IPS-18c (cell line): ENCODE measurements at regions not wholly inside any gene's neighbourhood (a gene's known extent, or its start where the extent isn't known, plus 50 kb on each side); places are given as distances from the start of the nearest gene placed in this dataset.
A peak's percentile ranks its signal among the peaks of the same experiment; 100 is the strongest.
"Not testable (repeated sequence)": the region's sequence is repeated elsewhere in the genome, so short reads cannot be mapped to it uniquely, and the experiment has no call there.

Experiments used
- H3K4me3 ChIP-seq: 2 replicates; pipeline ENCODE4 v1.7.0; 2013; ENCODE audit warnings: low read depth, mild to moderate bottlenecking, low read length, moderate library complexity; ENCODE audit not compliant: insufficient read depth
- H3K9me3 ChIP-seq: one replicate; pipeline ENCODE4 v1.6.1; 2013; ENCODE audit warnings: mild to moderate bottlenecking, low read length, moderate library complexity; ENCODE audit not compliant: control insufficient read depth, insufficient read depth

DNA sequence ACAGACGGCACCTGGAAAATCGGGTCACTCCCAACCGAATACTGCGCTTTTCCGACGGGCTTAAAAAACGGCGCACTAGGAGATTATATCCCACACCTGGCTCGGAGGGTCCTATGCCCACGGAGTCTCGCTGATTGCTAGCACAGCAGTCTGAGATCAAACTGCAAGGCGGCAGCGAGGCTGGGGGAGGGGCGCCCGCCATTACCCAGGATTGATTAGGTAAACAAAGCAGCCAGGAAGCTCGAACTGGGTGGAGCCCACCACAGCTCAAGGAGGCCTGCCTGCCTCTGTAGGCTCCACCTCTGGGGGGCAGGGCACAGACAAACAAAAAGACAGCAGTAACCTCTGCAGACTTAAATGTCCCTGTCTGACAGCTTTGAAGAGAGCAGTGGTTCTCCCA lies 64.5 kb downstream of the SLC30A10 start:
- not testable (repeated sequence) for H3K9me3 ChIP-seq, H3K4me3 ChIP-seq

GRCh38 chr1:219862366-219862765 lies 66.0 kb downstream of the SLC30A10 start:
- Histone ChIP-seq H3K4me3 (no peak overlapping the region), H3K9me3 (no peaks in the 10 kb centered on the region)

DNA sequence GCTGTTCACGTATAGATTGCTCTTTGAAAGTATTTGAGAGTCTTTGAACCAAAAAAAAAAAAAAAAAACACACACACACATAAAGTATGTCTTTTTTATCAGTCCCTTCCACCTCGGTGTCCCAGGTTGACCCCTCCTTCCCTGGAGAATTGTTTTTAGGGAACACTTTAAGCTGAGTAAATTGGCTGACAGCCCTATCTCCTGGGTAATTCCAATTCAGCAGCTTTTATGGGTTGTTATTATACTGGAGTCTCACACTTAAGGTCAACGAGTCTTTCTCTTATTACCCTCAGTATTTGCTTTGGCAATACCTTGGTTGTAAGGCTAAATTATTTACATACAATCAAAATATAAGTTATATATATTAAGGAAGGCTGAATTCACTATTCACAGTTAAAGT lies 69.4 kb downstream of the SLC30A10 start:
- no peaks in the 10 kb centered on the region for H3K9me3 ChIP-seq

GRCh38 chr1:219847215-219847855 lies 81.0 kb downstream of the SLC30A10 start:
- Histone ChIP-seq H3K9me3 (no peaks in the 10 kb centered on the region), H3K4me3 (no peak overlapping the region)

More for the DNA sequence above, 69.4 kb downstream of the SLC30A10 start:
- H3K4me3 ChIP-seq = no peak overlapping the region

- peak overlapping the region; percentile 31 for H3K4me3 ChIP-seq
These were observed 88.8 kb downstream of the SLC30A10 start for GRCh38 chr1:219839595-219839994.

DNA sequence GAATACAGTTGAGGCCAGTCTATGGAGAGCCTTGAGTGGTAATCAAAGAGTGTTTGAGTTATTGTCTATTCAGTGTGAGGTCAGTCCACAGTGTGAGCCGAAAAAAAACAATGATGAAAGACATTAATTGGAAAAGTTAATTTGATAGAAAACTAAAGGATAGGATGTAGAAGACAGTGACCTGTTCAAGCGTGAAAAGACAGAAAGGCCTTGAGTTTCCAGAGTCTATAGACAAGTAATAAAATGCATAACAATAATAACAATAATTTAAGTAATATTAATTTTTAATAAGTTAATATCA lies 90.4 kb downstream of the SLC30A10 start:
- Histone ChIP-seq H3K9me3 (no peaks in the 10 kb centered on the region), H3K4me3 (no peak overlapping the region)

More at GRCh38 chr1:219839595-219839994, 88.8 kb downstream of the SLC30A10 start:
- not testable (repeated sequence) for H3K9me3 ChIP-seq

DNA sequence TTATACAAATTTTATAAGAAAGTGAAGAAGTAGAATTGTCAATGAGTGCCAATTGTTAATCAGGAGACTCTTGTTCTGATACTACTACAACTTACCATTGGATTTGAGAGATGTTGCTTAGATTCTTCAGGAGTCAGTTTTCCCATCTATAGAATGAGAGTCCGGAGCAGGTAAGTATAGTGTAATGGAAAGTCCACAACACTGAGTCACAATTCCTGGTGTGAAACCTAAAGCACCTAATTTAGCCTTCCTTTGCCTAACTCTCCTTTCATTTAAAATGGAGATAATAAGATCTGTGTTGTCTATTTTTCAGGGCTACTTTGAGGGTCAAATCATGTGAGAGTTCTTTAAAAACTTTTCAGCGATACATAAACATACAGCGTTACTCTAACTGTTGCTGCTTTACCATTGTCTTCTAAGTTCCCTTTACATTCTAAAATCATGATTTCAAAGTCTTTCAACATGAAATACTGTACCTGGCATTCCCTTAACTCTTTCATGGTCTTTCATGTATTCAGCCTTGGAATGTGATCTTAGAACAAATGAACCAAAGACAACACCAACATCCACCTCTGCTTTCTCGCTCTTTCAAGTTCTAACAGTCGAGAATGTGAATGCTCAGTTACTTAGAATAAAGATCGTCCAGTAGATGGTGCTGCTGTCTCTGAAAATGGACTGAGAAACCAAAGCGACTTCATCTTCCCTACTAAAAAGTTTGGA lies 90.9 kb downstream of the SLC30A10 start:
- no peak overlapping the region for H3K4me3 ChIP-seq
- no peaks in the 10 kb centered on the region for H3K9me3 ChIP-seq

GRCh38 chr1:219834314-219834917 lies 93.9 kb downstream of the SLC30A10 start:
- no peaks in the 10 kb centered on the region for H3K9me3 ChIP-seq
- H3K4me3 ChIP-seq = no peak overlapping the region

- H3K9me3 ChIP-seq = no peaks in the 10 kb centered on the region
- H3K4me3 ChIP-seq = no peak overlapping the region
These were observed 95.0 kb downstream of the SLC30A10 start for GRCh38 chr1:219833214-219833815.

- Histone ChIP-seq H3K4me3 (no peak overlapping the region), H3K9me3 (no peaks in the 10 kb centered on the region)
These were observed 102.1 kb downstream of the SLC30A10 start for GRCh38 chr1:219826290-219826689.

- no peaks in the 10 kb centered on the region for H3K9me3 ChIP-seq
- H3K4me3 ChIP-seq = no peak overlapping the region
These were observed 103.0 kb downstream of the SLC30A10 start for GRCh38 chr1:219825355-219825754.

DNA sequence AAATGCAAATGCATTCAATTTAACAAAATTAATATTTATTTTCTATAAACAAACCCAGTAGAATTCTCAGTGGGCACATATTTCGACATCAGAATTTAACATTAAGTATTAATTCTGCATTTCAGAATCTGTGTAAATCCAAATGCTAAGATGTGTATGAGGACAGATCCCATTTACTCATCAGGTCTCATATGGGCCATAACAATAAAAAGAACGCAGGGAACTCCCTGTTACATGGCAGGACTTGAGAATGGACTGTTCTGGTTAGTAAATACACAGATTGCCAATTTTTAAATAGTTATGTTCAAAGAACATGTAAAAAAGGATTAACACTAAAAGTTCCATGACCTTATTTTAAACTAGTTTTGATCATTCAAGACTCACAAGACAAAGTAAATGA lies 104.0 kb downstream of the SLC30A10 start:
- Histone ChIP-seq H3K4me3 (no peak overlapping the region), H3K9me3 (no peaks in the 10 kb centered on the region)

DNA sequence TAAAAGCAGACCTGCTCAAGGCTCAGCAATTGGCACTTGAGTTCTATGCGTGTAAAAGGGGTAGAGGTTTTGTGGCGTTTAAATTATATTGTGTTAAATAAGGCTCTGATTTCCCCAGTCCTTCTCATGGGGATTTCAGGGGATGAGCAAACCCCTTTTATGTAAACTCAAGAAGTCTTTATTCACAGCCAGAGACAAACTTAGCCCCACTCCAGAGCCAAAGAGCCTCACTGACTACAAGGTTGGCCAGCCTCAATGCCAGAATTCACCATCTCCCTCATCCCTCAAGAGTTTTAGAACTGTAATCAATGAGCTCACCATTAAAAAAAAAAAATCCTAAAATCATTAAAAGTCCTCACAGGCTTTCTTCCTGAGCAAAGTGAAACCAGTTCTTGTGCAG lies 107.8 kb downstream of the SLC30A10 start:
- Histone ChIP-seq H3K9me3 (no peaks in the 10 kb centered on the region), H3K4me3 (no peak overlapping the region)

DNA sequence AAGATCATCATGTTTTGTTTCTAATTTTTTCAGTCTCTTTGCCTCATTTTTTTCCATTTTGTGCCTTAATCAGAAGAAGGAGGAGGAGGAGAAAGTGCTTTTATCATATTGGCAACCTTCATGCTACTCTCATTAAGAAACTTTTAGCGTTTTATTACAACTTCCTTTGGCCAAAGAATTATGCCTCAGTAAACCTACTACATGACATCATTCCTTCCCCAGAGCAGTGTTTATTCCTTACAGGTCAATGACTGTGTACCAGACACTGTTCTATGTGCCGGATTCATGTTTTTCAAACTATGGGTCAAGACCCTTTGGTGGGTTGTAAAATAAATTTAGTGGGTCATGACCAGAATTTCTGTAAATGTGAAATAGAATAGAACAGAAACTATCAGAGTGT lies 110.4 kb downstream of the SLC30A10 start:
- H3K4me3 ChIP-seq = no peak overlapping the region
- H3K9me3 ChIP-seq = no peaks in the 10 kb centered on the region

- Histone ChIP-seq H3K9me3 (no peaks in the 10 kb centered on the region), H3K4me3 (no peak overlapping the region)
These were observed 115.1 kb downstream of the SLC30A10 start for GRCh38 chr1:219813294-219813693.

- H3K4me3 ChIP-seq = no peak overlapping the region
- H3K9me3 ChIP-seq = no peaks in the 10 kb centered on the region
These were observed 115.7 kb downstream of the SLC30A10 start for GRCh38 chr1:219812491-219813203.

DNA sequence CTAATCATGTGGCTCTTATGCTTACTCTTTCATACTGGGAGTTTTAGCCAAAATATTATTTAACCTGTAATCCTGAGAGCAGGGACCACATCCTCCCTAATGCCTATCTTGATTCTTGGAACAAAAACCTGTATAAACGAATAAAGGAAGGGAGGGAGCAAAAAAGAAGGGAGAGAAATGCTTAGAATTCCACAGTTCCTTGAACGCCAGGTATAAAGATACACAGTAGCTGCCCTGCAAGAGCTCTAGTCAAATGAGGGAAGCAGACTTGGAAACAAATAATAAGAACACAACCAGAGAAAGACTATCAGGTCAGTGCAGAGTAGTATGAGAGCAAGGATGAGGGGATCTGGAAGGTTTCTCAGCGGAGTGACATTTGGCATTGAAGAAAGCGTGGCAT lies 116.3 kb downstream of the SLC30A10 start:
- H3K9me3 ChIP-seq = no peaks in the 10 kb centered on the region
- no peak overlapping the region for H3K4me3 ChIP-seq

GRCh38 chr1:219810451-219810850 lies 117.9 kb downstream of the SLC30A10 start:
- Histone ChIP-seq H3K4me3 (no peak overlapping the region), H3K9me3 (no peaks in the 10 kb centered on the region)
